ENCODE measurements at regions not wholly inside any gene's neighbourhood (a gene's known extent, or its start where the extent isn't known, plus 50 kb on each side); places are given as distances from the start of the nearest gene placed in this dataset.

DNA sequence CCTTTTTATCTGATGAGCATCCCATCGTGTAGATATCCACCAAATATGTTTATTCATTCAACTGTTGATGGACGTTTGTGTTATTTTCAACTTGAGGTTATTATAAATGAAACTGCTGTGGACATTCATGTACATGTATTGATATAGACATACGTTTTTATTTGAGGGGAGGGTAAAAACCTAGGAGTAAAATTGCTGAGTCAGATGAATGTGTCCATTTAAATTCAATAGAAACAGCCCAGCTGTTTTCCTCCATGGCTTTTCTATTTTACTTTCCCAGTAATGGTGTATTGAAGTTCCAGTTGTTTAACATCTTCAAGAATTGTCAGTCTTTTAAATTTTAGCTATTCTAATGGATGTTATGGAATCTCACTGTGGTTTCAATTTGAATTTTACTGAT, 348.7 kb upstream of the GALNTL6 start:
- TF ChIP-seq, protein P1, sequence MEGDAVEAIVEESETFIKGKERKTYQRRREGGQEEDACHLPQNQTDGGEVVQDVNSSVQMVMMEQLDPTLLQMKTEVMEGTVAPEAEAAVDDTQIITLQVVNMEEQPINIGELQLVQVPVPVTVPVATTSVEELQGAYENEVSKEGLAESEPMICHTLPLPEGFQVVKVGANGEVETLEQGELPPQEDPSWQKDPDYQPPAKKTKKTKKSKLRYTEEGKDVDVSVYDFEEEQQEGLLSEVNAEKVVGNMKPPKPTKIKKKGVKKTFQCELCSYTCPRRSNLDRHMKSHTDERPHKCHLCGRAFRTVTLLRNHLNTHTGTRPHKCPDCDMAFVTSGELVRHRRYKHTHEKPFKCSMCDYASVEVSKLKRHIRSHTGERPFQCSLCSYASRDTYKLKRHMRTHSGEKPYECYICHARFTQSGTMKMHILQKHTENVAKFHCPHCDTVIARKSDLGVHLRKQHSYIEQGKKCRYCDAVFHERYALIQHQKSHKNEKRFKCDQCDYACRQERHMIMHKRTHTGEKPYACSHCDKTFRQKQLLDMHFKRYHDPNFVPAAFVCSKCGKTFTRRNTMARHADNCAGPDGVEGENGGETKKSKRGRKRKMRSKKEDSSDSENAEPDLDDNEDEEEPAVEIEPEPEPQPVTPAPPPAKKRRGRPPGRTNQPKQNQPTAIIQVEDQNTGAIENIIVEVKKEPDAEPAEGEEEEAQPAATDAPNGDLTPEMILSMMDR (conservative IDR thresholded peaks at IDR 0.05 in 1 of 2, IDR thresholded peaks at IDR 0.05 in 1 of 2; ENCODE audit: extremely low read depth in 1 of 2, insufficient read depth in 1 of 2, low read depth in 1 of 2, low read length in 2 of 2) = no peak
- no peak for TF ChIP-seq EZH2 (IDR thresholded peaks at IDR 0.05; ENCODE audit: borderline replicate concordance, low read length)

Measured in mammary epithelial cell (primary cell).